ENCODE measurements at regions not wholly inside any gene's neighbourhood (a gene's known extent, or its start where the extent isn't known, plus 50 kb on each side); places are given as distances from the start of the nearest gene placed in this dataset.

DNA sequence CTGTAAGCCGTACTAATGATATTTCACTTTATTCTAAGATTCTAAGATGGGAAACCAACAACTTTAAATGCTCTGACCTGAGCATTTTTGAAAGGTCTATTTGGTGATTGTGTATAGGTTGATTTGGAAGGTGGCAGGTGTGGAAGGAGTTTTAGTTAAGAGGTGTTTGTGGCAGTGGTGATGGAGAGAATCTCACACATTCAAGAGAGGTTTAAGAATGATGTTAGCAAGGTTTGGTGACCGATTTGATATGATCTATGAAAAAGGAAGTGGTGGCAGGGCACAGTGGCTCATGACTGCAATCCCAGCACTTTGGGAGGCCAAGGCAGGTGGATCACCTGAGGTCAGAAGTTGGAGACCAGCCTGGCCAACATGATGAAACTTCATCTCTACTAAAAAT, 319.2 kb upstream of the CD180 start:
- TF ChIP-seq, protein P1, sequence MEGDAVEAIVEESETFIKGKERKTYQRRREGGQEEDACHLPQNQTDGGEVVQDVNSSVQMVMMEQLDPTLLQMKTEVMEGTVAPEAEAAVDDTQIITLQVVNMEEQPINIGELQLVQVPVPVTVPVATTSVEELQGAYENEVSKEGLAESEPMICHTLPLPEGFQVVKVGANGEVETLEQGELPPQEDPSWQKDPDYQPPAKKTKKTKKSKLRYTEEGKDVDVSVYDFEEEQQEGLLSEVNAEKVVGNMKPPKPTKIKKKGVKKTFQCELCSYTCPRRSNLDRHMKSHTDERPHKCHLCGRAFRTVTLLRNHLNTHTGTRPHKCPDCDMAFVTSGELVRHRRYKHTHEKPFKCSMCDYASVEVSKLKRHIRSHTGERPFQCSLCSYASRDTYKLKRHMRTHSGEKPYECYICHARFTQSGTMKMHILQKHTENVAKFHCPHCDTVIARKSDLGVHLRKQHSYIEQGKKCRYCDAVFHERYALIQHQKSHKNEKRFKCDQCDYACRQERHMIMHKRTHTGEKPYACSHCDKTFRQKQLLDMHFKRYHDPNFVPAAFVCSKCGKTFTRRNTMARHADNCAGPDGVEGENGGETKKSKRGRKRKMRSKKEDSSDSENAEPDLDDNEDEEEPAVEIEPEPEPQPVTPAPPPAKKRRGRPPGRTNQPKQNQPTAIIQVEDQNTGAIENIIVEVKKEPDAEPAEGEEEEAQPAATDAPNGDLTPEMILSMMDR (IDR thresholded peaks at IDR 0.05), result no peak
- no peak for TF ChIP-seq POLR2A (IDR thresholded peaks at IDR 0.05)
